ENCODE measurements at regions not wholly inside any gene's neighbourhood (a gene's known extent, or its start where the extent isn't known, plus 50 kb on each side); places are given as distances from the start of the nearest gene placed in this dataset.

DNA sequence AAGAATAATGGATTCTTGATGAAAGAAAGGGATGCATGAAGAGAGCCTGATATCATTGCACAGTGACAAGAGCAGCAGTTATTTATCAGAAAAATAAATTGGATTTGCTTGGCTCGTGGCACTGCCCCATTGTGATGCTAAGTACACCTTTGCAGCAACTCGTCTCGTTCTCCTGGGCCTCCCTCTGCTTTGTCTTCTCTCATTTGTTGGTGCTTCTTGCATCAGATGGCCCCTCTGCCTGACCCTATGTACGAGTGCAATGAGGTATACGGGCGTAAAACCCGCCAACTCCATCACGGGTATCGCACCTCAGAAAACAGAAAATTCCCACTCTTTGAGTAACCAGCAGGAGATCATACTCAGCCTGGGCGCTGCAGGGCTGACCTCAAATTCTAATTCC lies 107.2 kb upstream of the C10orf90 start:
- Histone ChIP-seq H3K4me2 (ENCODE audit: low read length) (no peak overlapping the region), H3K36me3 (ENCODE audit: control insufficient read depth, low read length) (no peaks in the 10 kb centered on the region), H3K79me2 (ENCODE audit: control insufficient read depth, low read length) (no peaks in the 10 kb centered on the region), H3K27me3 (ENCODE audit: control insufficient read depth, low read length) (no peaks in the 10 kb centered on the region), H3K4me3 (ENCODE audit: low read length) (no peak overlapping the region), H3K4me1 (ENCODE audit: control insufficient read depth, low read length) (no peaks in the 10 kb centered on the region), H3F3A (ENCODE audit: control insufficient read depth, insufficient read depth) (no peaks in the 10 kb centered on the region), H3K27ac (ENCODE audit: low read depth, low read length) (no peak overlapping the region), H3K9me3 (ENCODE audit: control insufficient read depth, insufficient read depth, low read length) (no peaks in the 10 kb centered on the region), H4K20me1 (ENCODE audit: control insufficient read depth, insufficient read depth, low read depth, low read length) (no peaks in the 10 kb centered on the region), H3K9me2 (replicated peaks; ENCODE audit: control insufficient read depth, low read length) (no peaks in the 10 kb centered on the region)
- TF ChIP-seq EZH2phosphoT487 (IDR thresholded peaks at IDR 0.05; ENCODE audit: borderline replicate concordance, low read length): no peak
- TF ChIP-seq, protein P1, sequence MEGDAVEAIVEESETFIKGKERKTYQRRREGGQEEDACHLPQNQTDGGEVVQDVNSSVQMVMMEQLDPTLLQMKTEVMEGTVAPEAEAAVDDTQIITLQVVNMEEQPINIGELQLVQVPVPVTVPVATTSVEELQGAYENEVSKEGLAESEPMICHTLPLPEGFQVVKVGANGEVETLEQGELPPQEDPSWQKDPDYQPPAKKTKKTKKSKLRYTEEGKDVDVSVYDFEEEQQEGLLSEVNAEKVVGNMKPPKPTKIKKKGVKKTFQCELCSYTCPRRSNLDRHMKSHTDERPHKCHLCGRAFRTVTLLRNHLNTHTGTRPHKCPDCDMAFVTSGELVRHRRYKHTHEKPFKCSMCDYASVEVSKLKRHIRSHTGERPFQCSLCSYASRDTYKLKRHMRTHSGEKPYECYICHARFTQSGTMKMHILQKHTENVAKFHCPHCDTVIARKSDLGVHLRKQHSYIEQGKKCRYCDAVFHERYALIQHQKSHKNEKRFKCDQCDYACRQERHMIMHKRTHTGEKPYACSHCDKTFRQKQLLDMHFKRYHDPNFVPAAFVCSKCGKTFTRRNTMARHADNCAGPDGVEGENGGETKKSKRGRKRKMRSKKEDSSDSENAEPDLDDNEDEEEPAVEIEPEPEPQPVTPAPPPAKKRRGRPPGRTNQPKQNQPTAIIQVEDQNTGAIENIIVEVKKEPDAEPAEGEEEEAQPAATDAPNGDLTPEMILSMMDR (IDR thresholded peaks at IDR 0.05; ENCODE audit: low read depth, low read length, poor library complexity, severe bottlenecking): no peak

DNA sequence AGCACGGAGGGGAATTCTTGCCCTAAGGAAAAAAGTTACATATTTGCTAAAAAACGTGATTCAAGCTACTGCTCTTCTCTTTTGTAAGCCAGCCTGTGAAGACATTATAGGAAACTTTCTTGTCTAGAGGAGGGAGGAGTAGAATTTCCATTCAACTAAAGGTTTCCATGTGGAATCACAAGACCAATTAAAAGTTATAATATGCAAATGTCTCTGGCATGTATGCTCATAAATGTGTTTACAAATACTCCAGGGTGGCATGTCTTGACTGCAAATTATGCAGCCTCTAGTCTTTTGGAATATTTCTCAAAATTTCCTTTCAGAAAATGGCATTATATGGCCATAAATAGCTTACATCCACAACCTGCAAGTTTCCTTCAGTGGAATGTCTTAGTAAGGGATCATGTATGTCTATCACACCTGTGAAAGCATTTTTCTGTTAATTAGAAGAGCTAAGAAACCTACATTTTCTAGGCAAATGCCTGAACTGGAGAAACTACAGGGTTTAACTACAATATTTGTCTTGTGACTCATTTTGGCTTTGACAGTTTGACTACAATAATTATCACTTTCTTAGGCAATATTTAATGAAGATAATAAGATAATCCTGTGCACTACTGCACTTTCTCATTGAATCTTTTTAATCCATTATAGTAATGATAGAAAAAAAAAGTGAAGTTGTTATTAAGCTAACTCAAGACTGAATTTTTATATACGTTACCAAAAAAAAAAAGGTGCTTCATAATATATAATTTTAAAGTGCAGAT lies 111.1 kb upstream of the C10orf90 start:
- Histone ChIP-seq H3F3A (ENCODE audit: control insufficient read depth, insufficient read depth) (no peaks in the 10 kb centered on the region), H3K36me3 (ENCODE audit: control insufficient read depth, low read length) (no peaks in the 10 kb centered on the region), H3K27me3 (ENCODE audit: control insufficient read depth, low read length) (no peaks in the 10 kb centered on the region), H4K20me1 (ENCODE audit: control insufficient read depth, insufficient read depth, low read depth, low read length) (no peaks in the 10 kb centered on the region), H3K4me2 (ENCODE audit: low read length) (no peak overlapping the region), H3K79me2 (ENCODE audit: control insufficient read depth, low read length) (no peaks in the 10 kb centered on the region), H3K27ac (ENCODE audit: low read depth, low read length) (no peak overlapping the region), H3K4me3 (ENCODE audit: low read length) (no peak overlapping the region), H3K9me2 (replicated peaks; ENCODE audit: control insufficient read depth, low read length) (no peaks in the 10 kb centered on the region), H3K4me1 (ENCODE audit: control insufficient read depth, low read length) (no peaks in the 10 kb centered on the region), H3K9me3 (ENCODE audit: control insufficient read depth, insufficient read depth, low read length) (no peaks in the 10 kb centered on the region)
- TF ChIP-seq, protein P1 (IDR thresholded peaks at IDR 0.05; ENCODE audit: low read depth, low read length, poor library complexity, severe bottlenecking): no peak
- no peak for TF ChIP-seq EZH2phosphoT487 (IDR thresholded peaks at IDR 0.05; ENCODE audit: borderline replicate concordance, low read length)

GRCh38 chr10:126783806-126784557 lies 113.5 kb upstream of the C10orf90 start:
- no peak overlapping the region for H3K4me2 ChIP-seq (ENCODE audit: low read length)
- no peaks in the 10 kb centered on the region for H3K9me3 ChIP-seq (ENCODE audit: control insufficient read depth, insufficient read depth, low read length)
- H3K36me3 ChIP-seq (ENCODE audit: control insufficient read depth, low read length): no peaks in the 10 kb centered on the region
- no peak overlapping the region for H3K4me3 ChIP-seq (ENCODE audit: low read length)
- H3K27ac ChIP-seq (ENCODE audit: low read depth, low read length): no peak overlapping the region
- no peaks in the 10 kb centered on the region for H3K9me2 ChIP-seq (replicated peaks; ENCODE audit: control insufficient read depth, low read length)
- H3K27me3 ChIP-seq (ENCODE audit: control insufficient read depth, low read length): no peaks in the 10 kb centered on the region
- TF ChIP-seq, protein P1 (IDR thresholded peaks at IDR 0.05; ENCODE audit: low read depth, low read length, poor library complexity, severe bottlenecking): no peak
- no peak for TF ChIP-seq EZH2phosphoT487 (IDR thresholded peaks at IDR 0.05; ENCODE audit: borderline replicate concordance, low read length)
- no peaks in the 10 kb centered on the region for H4K20me1 ChIP-seq (ENCODE audit: control insufficient read depth, insufficient read depth, low read depth, low read length)
- no peaks in the 10 kb centered on the region for H3K79me2 ChIP-seq (ENCODE audit: control insufficient read depth, low read length)
- no peaks in the 10 kb centered on the region for H3F3A ChIP-seq (ENCODE audit: control insufficient read depth, insufficient read depth)
- H3K4me1 ChIP-seq (ENCODE audit: control insufficient read depth, low read length): no peaks in the 10 kb centered on the region

Data from DOHH2 (cell line).